ENCODE measurements at regions not wholly inside any gene's neighbourhood (a gene's known extent, or its start where the extent isn't known, plus 50 kb on each side); places are given as distances from the start of the nearest gene placed in this dataset.

- DNase-seq, result no peak
These were observed 109.1 kb downstream of the DACT2 start for GRCh38 chr6:168210239-168211105.

GRCh38 chr6:168209420-168209819, 110.2 kb downstream of the DACT2 start:
- no peak for DNase-seq

- DNase-seq, result no peak
These were observed 110.7 kb downstream of the DACT2 start for GRCh38 chr6:168208854-168209253.

- no peak for DNase-seq
These were observed 111.2 kb downstream of the DACT2 start for GRCh38 chr6:168208402-168208801.

- no peak for DNase-seq
These were observed 112.0 kb downstream of the DACT2 start for GRCh38 chr6:168207421-168208175.

GRCh38 chr6:168206661-168207274, 112.8 kb downstream of the DACT2 start:
- DNase-seq, result no peak

GRCh38 chr6:168206186-168206585, 113.4 kb downstream of the DACT2 start:
- DNase-seq, result no peak

GRCh38 chr6:168201799-168202198, 117.8 kb downstream of the DACT2 start:
- no peak for DNase-seq

GRCh38 chr6:168201383-168201782, 118.2 kb downstream of the DACT2 start:
- no peak for DNase-seq

- no peak for DNase-seq
These were observed 118.9 kb downstream of the DACT2 start for GRCh38 chr6:168200571-168201134.

- no peak for DNase-seq
These were observed 119.5 kb upstream of the FRMD1 start for GRCh38 chr6:168198302-168199180.

GRCh38 chr6:168197636-168198301, 118.8 kb upstream of the FRMD1 start:
- no peak for DNase-seq

- no peak for DNase-seq
These were observed 118.0 kb upstream of the FRMD1 start for GRCh38 chr6:168196881-168197635.

GRCh38 chr6:168196385-168196860, 117.4 kb upstream of the FRMD1 start:
- DNase-seq, result peak; percentile 15 to 27

- no peak for DNase-seq
These were observed 116.7 kb upstream of the FRMD1 start for GRCh38 chr6:168195712-168196111.

- DNase-seq, result no peak
These were observed 115.9 kb upstream of the FRMD1 start for GRCh38 chr6:168194732-168195567.

GRCh38 chr6:168193816-168194721, 115.1 kb upstream of the FRMD1 start:
- no peak for DNase-seq

All from NCI-H187 (cell line).